PFSK-1 (cell line): ENCODE measurements at regions not wholly inside any gene's neighbourhood (a gene's known extent, or its start where the extent isn't known, plus 50 kb on each side); places are given as distances from the start of the nearest gene placed in this dataset.

Experiments
- FOXP2 ChIP-seq: optimal IDR thresholded peaks from 2 replicates; pipeline ENCODE3; 2011; ENCODE audit warnings: borderline replicate concordance, control low read depth, inconsistent platforms; ENCODE audit not compliant: insufficient read depth; ENCODE audit errors: extremely low read length, extremely low read depth
- POLR2AphosphoS5 ChIP-seq: IDR thresholded peaks from 2 replicates; pipeline ENCODE4 v1.6.1; 2012; ENCODE audit warnings: low read depth, mild to moderate bottlenecking, control low read depth, low read length, moderate library complexity
- SIN3A ChIP-seq: IDR thresholded peaks from 2 replicates; pipeline ENCODE4 v1.6.1; 2012; ENCODE audit warnings: mild to moderate bottlenecking, low read length, moderate library complexity, borderline replicate concordance; ENCODE audit not compliant: insufficient read depth
- TAF1 ChIP-seq: IDR thresholded peaks from 2 replicates; pipeline ENCODE4 v1.6.1; 2012; ENCODE audit warnings: low read length, control low read depth, borderline replicate concordance; ENCODE audit not compliant: insufficient read depth
- TF ChIP-seq, protein P1 (sequence below), 2 experiments: IDR thresholded peaks; 2 replicates each; pipeline versions ENCODE4 v1.6.1 to v1.8.0; 2011 to 2012; ENCODE audit warnings: low read depth in 2 of 2, low read length in 2 of 2, control low read depth in 1 of 2, inconsistent platforms in 1 of 2, mild to moderate bottlenecking in 1 of 2, moderate library complexity in 1 of 2; ENCODE audit not compliant: insufficient read depth in 1 of 2

GRCh38 chr6:95681736-95682135 is 104.4 kb downstream of the MANEA start:
- TF ChIP-seq TAF1 (no peak), SIN3A (no peak), POLR2AphosphoS5 (no peak), FOXP2 (no peak)
- TF ChIP-seq, protein P1, sequence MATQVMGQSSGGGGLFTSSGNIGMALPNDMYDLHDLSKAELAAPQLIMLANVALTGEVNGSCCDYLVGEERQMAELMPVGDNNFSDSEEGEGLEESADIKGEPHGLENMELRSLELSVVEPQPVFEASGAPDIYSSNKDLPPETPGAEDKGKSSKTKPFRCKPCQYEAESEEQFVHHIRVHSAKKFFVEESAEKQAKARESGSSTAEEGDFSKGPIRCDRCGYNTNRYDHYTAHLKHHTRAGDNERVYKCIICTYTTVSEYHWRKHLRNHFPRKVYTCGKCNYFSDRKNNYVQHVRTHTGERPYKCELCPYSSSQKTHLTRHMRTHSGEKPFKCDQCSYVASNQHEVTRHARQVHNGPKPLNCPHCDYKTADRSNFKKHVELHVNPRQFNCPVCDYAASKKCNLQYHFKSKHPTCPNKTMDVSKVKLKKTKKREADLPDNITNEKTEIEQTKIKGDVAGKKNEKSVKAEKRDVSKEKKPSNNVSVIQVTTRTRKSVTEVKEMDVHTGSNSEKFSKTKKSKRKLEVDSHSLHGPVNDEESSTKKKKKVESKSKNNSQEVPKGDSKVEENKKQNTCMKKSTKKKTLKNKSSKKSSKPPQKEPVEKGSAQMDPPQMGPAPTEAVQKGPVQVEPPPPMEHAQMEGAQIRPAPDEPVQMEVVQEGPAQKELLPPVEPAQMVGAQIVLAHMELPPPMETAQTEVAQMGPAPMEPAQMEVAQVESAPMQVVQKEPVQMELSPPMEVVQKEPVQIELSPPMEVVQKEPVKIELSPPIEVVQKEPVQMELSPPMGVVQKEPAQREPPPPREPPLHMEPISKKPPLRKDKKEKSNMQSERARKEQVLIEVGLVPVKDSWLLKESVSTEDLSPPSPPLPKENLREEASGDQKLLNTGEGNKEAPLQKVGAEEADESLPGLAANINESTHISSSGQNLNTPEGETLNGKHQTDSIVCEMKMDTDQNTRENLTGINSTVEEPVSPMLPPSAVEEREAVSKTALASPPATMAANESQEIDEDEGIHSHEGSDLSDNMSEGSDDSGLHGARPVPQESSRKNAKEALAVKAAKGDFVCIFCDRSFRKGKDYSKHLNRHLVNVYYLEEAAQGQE (IDR thresholded peaks at IDR 0.05; ENCODE audit: insufficient read depth in 1 of 2, low read depth in 2 of 2, low read length in 2 of 2): no peak

- TF ChIP-seq TAF1 (no peak), POLR2AphosphoS5 (no peak), SIN3A (no peak), FOXP2 (no peak)
- TF ChIP-seq, protein P1 (IDR thresholded peaks at IDR 0.05; ENCODE audit: insufficient read depth in 1 of 2, low read depth in 2 of 2, low read length in 2 of 2): no peak
Observed at GRCh38 chr6:95682476-95682875, 105.1 kb downstream of the MANEA start.

DNA sequence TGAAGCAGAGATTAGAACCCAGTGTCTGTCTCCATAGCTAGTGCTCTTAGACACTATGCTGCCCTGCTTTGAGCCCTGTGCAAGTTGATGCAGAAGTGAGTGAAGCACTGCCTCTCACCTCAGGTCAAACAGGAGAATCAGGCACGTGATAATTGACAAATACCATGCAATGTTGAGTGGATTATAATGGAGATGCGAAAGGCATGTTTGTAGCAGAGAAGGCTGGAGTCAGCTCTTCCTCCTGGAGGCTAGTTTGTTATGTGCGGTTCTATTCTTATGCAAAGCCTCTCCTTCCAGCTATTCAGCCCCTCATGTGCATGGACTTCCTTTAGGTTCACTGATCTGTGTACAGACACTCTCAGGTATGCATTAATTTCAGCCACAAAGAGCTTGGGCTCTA is 108.5 kb downstream of the MANEA start:
- TF ChIP-seq FOXP2: no peak
- TF ChIP-seq SIN3A: no peak
- TF ChIP-seq, protein P1 (IDR thresholded peaks at IDR 0.05; ENCODE audit: insufficient read depth in 1 of 2, low read depth in 2 of 2, low read length in 2 of 2): no peak
- no peak for TF ChIP-seq TAF1
- TF ChIP-seq POLR2AphosphoS5: no peak

DNA sequence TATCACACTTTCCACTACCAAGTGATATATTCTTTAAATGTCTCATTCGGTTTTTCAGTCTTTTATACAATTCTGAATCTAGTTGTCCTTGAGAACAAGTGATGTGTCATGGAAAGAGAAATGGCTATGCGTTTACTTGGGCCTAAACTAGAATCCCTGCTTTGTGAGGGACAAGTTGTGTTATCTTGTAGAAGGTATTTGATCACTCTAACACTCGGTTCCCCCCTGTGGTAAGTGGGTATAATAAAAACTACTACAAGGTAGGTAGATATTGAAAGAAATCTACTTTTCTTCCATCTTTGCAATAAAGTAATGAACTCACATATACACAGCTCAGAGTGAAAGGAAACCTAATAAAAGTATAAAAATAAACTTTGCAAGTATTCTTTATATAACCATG is 108.9 kb downstream of the MANEA start:
- no peak for TF ChIP-seq POLR2AphosphoS5
- no peak for TF ChIP-seq SIN3A
- TF ChIP-seq, protein P1 (IDR thresholded peaks at IDR 0.05; ENCODE audit: insufficient read depth in 1 of 2, low read depth in 2 of 2, low read length in 2 of 2): no peak
- no peak for TF ChIP-seq TAF1
- no peak for TF ChIP-seq FOXP2

- TF ChIP-seq SIN3A (no peak), TAF1 (no peak), FOXP2 (no peak)
- TF ChIP-seq, protein P1 (IDR thresholded peaks at IDR 0.05; ENCODE audit: insufficient read depth in 1 of 2, low read depth in 2 of 2, low read length in 2 of 2): no peak
Observed at GRCh38 chr6:95686895-95687294, 109.6 kb downstream of the MANEA start.
